ENCODE measurements at regions not wholly inside any gene's neighbourhood (a gene's known extent, or its start where the extent isn't known, plus 50 kb on each side); places are given as distances from the start of the nearest gene placed in this dataset.
A peak's percentile ranks its signal among the peaks of the same experiment; 100 is the strongest.

- peak; percentile 12 for DNase-seq
These were observed 511.7 kb downstream of the USP25 start for GRCh38 chr21:16241479-16241963.

GRCh38 chr21:16243396-16243795 lies 513.6 kb downstream of the USP25 start:
- DNase-seq: no peak

- no peak for DNase-seq
These were observed 518.9 kb downstream of the USP25 start for GRCh38 chr21:16248705-16249104.

- no peak for DNase-seq
These were observed 520.5 kb downstream of the USP25 start for GRCh38 chr21:16250273-16250672.

- DNase-seq: no peak
These were observed 529.2 kb downstream of the USP25 start for GRCh38 chr21:16258844-16259611.

GRCh38 chr21:16262091-16262490 lies 532.3 kb downstream of the USP25 start:
- DNase-seq: no peak

GRCh38 chr21:16264319-16264718 lies 534.5 kb downstream of the USP25 start:
- DNase-seq: no peak

- DNase-seq: no peak
These were observed 539.7 kb downstream of the USP25 start for GRCh38 chr21:16269476-16269875.

GRCh38 chr21:16279731-16280581 lies 550.2 kb downstream of the USP25 start:
- no peak for DNase-seq

- no peak for DNase-seq
These were observed 550.9 kb downstream of the USP25 start for GRCh38 chr21:16280686-16281091.

GRCh38 chr21:16283516-16283915 lies 553.7 kb downstream of the USP25 start:
- DNase-seq: no peak

- DNase-seq: no peak
These were observed 555.9 kb downstream of the USP25 start for GRCh38 chr21:16285605-16286126.

GRCh38 chr21:16287046-16287445 lies 557.3 kb downstream of the USP25 start:
- DNase-seq: no peak

GRCh38 chr21:16291296-16291695 lies 561.5 kb downstream of the USP25 start:
- no peak for DNase-seq

- no peak for DNase-seq
These were observed 564.3 kb downstream of the USP25 start for GRCh38 chr21:16294128-16294527.

- DNase-seq: no peak
These were observed 573.1 kb downstream of the USP25 start for GRCh38 chr21:16302851-16303282.

- no peak for DNase-seq
These were observed 574.7 kb downstream of the USP25 start for GRCh38 chr21:16304174-16305095.

- DNase-seq: no peak
These were observed 575.9 kb downstream of the USP25 start for GRCh38 chr21:16305686-16306085.

- DNase-seq: no peak
These were observed 577.5 kb downstream of the USP25 start for GRCh38 chr21:16307256-16307655.

GRCh38 chr21:16308269-16308668 lies 578.5 kb downstream of the USP25 start:
- DNase-seq: no peak

GRCh38 chr21:16309250-16309971 lies 579.6 kb downstream of the USP25 start:
- no peak for DNase-seq

- no peak for DNase-seq
These were observed 580.4 kb downstream of the USP25 start for GRCh38 chr21:16310176-16310575.
